Right ventricle myocardium inferior (tissue), 1 donor: ENCODE measurements at regions not wholly inside any gene's neighbourhood (a gene's known extent, or its start where the extent isn't known, plus 50 kb on each side); places are given as distances from the start of the nearest gene placed in this dataset.

Experiments used
- ATAC-seq: fragments of 200-7000 bp; cut with Tn5 transposase; one replicate; pipeline ENCODE4 v1.9.1; 2020; ENCODE audit warnings: mild to moderate bottlenecking, moderate library complexity
- DNase-seq: peaks from one replicate; pipeline ENCODE4 v3.0.0; 2021; ENCODE audit errors: missing footprints
- intact Hi-C: fragments of 100-400 bp; cut with DNase I; formaldehyde crosslinking; loops from one replicate; pipeline ENCODE4 v1.11.0; 2022
- donor health status: DM: no; HTN: yes; CAD: no; lungs with severe emphysema.

DNA sequence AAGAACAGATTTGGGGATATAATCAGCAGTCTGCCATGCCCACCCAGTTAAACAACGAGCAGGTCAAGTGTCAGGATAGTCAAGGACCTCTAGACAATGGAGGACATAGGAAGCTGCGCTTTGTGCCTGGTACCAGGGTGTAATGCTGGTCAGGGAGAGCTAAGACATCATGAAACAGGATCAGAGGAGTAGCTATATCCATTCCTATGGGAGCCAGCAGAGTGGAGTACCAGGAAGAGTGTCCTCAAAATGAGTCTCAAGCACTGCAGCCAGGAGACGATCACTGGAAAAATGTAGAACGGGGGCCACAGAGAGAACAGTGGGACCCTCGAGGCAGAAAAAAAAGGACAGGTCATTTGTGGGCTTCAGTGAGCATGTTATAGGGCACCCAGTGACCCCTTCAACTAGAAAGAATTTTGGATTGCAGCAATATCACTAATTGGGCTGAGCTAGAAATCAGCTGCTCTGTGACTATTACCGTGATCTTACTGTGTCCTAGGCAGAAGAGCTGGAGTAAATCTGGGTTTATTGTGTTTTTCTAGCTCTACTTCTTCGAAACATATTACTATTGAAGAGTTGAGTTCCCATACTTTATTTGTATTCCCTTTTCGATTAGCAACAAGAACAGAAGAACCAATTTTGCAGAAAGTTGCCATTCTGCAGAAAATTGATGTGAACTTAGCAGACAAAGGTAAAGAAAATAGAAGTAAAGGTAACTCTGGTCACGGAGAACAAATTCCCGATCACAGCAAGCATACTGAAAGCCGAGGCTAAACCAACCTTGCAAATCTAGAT, 319.6 kb downstream of the AHR start:
- intact Hi-C loops: no loop called here
- DNase-seq: no peak
- ATAC-seq: no peak

DNA sequence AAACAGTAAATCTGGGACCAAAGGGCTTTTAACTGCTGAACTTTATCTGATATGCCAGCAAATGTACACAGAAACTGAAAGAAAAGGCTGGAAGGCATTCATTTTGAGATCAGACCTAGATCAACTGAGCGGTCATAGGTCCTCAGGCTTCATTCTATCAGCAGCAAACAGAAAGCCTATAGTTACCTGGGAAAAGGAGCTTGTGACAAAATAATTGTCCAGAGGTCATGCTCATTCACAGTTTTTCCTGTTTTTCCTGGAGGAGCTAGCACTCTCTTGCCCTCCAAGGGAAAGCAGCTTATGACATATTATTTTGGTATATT, 320.2 kb downstream of the AHR start:
- intact Hi-C loops: no loop called here
- ATAC-seq: no peak
- DNase-seq: no peak

DNA sequence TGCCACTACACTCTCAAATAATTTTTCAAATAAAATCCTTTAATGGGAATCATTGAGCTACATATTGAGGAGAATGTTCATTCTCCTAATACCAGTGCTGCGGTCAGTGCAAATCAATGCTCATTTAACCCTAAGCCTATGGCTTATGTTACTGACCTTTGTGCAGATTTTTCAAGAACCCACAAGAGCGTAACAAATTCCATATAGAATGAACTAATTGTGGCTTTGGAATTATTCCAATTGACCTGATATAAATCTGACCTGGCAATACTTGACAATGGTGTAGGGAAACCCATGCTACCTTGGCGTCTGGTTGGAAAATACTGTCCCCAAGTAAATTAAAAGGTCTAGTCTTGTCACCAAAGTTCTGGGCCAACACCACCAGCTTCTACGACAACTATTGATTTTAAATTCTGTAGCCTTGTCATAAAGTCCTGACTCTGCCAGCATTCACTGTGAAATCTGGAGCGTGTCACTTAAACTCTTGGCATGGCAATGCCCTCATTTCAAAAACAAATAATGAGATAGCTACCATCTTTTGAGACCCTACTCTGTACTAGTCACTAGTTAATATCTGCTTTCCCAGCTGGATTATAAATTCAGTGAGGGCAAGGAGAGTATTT, 320.9 kb downstream of the AHR start:
- ATAC-seq (no peak), DNase-seq (no peak)
- intact Hi-C loops: no loop called here

DNA sequence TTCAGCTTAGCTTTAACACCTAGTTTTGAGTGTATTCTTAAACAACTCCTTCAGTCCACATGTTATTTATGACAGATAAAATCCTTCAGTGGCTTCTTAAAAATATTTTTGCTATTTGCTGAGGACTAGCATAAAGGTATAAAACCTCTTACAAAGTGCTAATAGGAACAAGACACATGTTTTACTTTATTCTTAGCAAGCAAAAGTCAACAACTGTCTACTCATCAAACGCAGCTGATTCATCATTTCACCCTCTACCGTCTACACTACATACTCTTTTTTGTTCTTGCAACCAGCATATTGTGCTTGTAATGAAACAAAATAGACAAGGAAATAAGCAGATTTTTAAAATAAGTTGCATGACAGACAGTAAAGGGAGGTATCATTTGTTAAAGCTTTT, 319.7 kb downstream of the SNX13 start:
- no peak for ATAC-seq
- intact Hi-C loops: no loop called here
- no peak for DNase-seq

DNA sequence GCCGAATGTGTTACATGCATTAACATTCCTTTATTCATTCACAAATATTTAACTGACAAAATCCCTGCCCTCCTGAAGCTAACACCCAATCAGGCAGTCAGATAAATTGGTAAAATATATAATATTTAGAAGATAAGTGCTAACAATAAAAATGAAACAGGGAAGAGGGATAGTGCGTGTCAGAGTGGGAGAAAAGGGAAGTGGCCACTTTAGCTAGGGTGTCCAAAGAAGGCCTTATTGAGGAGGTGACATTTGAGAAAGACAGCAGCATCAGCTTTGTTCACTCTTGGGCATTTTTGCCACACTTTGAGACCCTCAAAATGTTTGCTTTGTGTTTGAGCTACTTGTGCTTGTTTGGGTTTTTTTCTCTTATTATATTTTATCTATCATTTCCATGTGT, 317.8 kb downstream of the SNX13 start:
- no peak for ATAC-seq
- DNase-seq: no peak
- intact Hi-C loops: no loop called here

DNA sequence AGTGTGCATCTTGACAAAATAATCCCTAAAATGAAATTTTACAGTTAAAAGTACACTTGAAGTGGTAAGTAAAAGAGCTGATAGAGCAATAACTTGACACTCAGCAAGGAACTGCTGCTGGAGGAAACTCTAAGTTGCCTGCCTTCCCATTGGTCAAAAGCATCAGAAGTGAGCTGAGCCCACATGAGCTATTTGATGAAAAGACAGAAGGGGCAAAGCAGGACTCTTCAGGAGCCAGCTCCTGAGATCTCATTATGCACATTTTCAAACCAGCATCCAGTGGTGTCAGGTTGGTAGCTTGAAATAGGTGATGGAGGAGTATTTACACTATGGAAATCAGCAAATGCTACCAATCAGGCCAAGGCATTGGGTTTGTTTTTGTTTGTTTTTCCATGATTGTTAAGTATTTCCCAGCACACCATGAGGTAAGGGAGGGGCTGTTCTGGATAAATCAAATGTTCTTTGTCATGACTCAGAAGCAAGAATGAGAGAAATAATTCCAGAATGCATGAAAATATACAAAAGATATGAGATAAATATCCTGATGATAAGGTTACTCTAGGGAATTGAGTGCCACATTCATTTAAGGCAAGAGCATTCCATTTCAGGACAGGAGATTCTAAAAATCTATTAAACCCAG, 316.6 kb downstream of the SNX13 start:
- DNase-seq (no peak), ATAC-seq (no peak)
- intact Hi-C loops: no loop called here

DNA sequence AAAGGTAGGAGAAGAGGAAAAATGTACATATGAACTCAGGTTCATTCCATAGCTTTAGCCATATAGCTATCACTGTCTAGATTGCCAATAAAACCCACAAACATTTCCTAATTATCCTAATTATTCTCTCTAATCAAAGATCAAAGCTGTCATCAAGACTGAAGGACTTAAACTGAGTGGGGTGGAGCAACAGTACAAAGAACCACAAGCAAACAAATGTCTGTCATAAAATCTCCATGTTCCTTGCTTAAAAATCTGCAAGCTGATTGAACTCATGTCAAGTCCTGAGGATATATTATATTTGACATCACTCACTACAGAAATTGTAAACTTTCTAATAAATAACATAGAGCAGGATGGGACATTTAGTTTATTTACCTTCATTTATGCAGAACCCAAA, 315.9 kb downstream of the SNX13 start:
- intact Hi-C loops: no loop called here
- DNase-seq: no peak
- ATAC-seq: no peak

DNA sequence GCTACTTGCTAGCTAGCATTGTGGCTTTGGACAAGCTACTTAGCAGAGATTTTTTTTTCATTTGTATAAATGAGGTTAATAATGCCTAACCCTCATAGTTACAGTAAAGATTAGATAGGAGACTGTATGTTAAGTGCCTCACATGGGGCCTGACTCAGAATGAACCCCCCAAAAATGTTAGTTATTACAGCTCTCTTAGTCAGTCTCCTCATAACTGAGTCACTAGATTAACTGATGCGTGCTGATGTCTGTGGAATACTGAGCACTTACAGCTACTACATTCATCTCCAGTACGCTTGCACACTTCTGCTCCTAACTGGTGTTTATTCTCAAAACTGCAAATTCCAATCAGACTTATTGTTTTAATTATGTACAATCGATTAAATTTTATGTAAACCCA, 315.3 kb downstream of the SNX13 start:
- ATAC-seq (no peak), DNase-seq (no peak)
- intact Hi-C loops: no loop called here

DNA sequence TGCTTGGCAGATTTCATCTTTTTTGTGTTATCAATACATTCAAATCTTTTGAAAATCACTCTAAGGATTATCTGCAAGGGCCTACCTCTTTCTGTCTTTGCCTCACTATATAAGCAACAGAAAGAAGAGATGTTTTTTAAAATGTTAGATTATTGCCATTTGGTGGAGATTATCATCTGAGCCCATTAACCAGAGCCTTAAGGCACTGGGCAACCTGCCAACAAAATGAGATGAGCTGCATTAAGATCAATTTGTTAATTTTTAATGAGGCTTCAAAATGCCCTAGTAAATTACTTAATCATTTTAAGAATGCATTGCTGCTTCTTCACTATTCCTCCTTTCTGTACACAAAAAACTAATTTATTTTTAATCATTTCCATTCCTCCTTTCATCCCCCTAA, 314.1 kb downstream of the SNX13 start:
- DNase-seq: no peak
- intact Hi-C loops: no loop called here
- ATAC-seq: no peak

DNA sequence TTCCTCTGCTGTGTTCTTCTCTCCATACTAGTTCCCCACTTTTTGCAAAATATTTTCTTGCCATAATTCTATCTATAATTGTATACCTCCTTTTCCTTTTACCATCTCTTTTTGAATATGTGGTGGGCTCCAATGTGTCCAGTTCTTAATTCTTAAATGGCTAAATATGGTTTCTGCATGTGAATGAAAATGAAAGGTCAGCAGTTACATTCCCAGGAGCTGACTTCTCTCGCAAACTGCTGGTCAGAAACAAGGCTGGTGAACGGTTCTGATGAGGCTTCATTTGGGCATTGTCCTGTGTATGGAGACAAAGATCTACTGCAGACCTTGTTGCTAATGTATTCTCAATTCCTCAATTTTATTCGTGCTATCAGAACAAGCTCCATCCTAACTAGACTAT, 309.2 kb downstream of the SNX13 start:
- intact Hi-C loops: no loop called here
- no peak for ATAC-seq
- DNase-seq: no peak

DNA sequence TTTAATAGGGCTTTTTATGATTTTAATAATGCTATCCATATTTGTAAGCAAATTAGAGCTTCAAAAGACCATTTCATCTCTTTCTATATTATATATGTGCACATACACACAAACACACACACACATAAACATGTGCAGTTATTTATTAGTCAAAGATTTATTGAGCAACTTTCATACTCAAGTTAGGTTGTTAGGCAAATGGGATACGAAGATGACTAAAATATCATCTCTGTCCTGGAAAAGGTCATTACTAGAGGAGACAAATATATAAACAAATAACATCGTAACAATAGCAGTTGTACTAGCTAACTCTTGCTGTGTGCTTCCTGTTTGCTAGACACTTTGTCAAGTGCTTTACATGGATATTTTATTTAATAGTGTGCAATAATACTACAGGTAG, 307.9 kb downstream of the SNX13 start:
- DNase-seq (no peak), ATAC-seq (no peak)

DNA sequence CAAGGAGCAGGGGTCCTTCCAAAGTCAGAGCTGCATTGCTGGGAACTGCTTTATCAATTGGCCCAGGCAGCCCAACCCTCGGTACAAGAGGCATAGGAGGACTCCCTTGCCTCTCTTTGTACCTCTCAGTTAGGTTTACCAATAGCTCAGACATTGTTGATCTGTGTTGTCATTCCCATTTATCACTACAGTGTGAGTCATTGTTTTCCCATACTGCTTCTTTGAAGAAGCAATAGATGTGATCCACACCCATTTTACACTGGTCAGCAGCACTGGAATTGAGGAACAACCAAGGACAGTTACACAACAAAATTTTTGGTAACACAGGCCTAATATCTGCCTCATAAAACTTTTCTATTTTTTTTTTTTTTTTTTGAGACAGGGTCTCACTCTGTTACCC, 307.2 kb downstream of the SNX13 start:
- ATAC-seq (no peak), DNase-seq (no peak)
- intact Hi-C loops: no loop called here

More for the DNA sequence above, 307.9 kb downstream of the SNX13 start:
- intact Hi-C loops: no loop called here

DNA sequence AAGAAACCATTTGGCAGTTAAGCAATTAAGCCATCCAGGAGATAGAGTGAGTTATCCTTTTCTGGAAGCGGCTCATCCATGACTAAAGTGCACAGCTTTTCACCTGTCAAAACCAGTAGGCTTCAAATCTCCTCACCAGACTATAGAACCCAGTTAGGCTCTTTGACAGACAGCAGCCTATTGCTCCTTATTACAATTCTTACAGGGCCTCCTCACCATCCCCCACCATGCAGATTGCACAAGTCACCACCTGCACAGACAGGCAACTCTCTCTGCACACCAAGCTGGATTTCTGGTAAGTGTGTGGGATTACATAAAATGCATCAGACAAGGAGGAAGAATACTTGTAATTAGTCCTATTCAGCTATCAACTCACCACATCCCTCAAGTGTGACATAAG, 301.6 kb downstream of the SNX13 start:
- no peak for DNase-seq
- no peak for ATAC-seq
- intact Hi-C loops: no loop called here

DNA sequence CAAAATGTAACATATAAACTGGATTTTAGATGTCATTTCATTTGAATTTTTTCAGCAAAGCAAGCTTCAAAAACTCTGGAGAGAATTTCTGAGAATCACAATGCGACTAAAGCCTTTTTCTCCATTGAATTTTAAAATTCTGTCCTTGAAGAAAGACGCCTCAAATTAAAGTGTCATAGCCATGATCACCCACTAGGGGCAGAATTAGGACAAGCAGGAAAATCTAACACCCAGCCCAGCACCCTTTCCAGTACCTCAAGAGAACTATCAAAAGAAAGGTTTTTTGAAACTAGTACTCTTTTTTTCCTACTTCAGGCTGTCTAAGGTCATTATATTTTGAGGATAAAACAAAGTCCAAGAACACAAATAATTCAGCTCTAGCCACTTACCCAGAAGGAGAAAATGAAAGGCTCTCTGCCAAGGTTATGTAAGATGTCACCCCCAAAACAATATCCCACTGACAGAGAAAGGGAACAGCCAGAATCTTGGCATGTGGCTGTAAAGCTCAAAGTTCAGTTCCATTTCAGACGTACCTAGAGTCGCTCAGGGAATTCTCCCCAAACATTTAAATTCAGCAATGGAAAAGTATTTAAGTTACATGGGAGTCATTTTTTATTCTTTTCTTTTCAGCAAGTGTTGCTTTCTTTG, 299.4 kb downstream of the SNX13 start:
- intact Hi-C loops: loop anchor here (10.0 kb wide), 1 partner anchor 106 kb away; no protein-coding TSS in a partner anchor
- DNase-seq: no peak
- ATAC-seq: no peak

DNA sequence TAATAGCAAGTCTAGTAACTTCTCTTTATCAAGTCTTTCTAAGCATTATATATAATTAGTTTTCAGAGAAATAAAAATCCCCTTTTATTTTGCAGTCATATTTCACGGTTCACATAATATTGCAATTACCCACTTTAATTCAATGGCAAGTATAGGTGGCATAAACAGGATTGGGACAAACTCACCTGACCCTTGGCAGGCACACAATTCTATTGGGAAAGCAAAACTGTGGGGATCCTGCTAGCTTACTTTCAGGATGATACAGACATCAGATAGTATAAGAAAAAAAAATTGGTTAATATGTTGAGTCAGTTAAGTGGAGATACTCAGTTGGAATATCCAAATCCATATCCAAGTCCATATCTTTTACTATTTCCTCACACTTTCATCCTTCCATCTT, 294.8 kb downstream of the SNX13 start:
- intact Hi-C loops: loop anchor here (5.0 to 10.0 kb wide), 2 partner anchors 111 to 663 kb away; no protein-coding TSS in a partner anchor
- ATAC-seq (no peak), DNase-seq (no peak)

DNA sequence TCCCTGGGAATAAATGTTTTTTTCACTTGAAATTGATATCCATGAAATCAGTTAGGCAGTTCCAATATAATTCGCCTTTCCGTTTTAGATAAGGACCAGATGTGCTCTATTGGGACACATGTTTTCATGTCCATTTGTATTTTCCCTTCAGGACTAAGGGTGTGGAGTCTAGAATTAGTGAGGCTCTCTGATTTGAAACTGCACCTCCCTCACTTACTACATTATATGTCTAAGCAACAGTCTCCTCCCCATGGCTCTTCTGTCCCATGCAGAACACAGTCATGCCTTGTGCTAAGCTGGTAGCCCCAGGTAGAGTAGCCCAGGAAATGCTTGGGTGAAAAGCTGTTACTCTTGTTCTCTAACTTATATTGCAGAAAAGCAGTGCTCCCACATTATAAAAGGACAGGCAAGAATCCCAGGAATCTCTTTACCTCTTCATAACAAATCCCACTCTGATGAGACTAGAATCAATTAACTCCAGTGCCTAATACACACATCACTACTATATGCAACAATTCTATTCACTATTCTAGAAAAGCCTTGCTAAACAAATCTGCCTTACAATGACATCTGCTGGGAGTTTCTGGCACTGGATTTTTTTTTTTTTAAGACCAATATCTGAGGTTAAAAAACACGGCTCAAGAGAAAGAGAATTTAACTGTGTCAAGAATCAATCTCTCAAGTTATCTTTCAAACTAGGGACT, 293.9 kb downstream of the SNX13 start:
- intact Hi-C loops: loop anchor here (5.0 to 10.0 kb wide), 2 partner anchors 112 to 664 kb away; no protein-coding TSS in a partner anchor
- ATAC-seq (no peak), DNase-seq (no peak)

DNA sequence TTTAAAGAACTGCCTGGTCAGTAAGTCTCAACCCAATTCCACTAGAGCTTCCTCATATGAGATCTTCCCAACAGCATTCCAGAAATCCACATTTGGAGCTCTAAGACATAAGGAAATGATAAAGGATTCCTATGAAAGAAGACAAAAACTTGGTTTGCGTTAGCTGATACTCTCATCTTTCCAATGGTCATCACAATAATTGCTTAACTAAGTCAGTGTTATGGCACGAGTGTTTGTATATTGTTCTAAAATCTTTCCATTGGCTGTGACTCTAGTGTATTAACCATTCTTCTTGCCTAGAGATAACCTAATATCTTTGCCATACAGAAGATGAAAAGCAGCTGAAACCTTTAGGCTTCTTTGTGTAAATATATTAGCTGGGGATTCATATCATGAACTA, 289.0 kb downstream of the SNX13 start:
- intact Hi-C loops: no loop called here
- ATAC-seq (no peak), DNase-seq (no peak)

DNA sequence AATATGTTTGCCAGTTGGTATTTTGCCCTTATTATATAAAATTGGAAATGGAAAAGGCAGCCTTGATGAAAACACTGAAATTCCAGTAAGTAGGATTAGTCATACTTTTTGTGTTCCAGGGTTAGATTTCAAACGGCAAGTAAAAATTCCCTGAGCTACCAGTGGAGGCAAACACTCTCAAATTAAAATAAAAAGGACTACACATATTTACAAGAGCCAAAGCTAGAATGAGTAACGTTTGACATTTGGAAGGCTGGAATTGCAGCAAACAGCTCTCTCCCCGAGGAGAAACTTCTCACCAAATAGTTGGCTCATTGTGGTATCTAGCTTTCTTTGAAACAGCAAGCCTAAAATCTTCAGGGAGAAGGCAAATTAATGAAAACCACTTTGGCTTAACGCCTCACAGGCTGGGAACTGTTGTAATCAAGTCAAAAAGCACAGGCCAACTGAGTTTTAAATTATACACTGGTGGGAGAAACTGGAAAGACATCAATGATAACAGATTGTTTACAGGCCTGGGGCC, 288.4 kb downstream of the SNX13 start:
- ATAC-seq (peak; percentile 93), DNase-seq (no peak)
- intact Hi-C loops: no loop called here

DNA sequence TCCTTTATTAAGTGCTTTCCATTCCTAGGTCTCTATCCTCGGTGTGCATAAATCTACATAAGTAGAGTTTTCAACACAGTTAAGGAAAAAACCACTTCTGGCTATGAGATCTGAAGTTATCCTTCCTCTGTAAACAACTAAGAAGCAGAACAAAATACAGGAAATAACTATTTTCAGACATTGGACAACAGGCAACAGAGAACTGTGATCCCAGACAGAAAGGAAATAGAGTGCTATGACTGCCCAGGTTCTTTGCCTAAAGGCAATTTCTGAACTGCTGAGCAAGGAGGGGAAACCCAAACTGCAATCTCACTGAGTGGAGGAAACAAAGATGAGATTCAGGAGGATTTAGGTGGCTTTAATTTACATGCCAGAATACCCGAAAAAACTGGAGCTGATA, 285.4 kb downstream of the SNX13 start:
- DNase-seq: no peak
- no peak for ATAC-seq
- intact Hi-C loops: no loop called here
